ENCODE measurements at regions not wholly inside any gene's neighbourhood (a gene's known extent, or its start where the extent isn't known, plus 50 kb on each side); places are given as distances from the start of the nearest gene placed in this dataset.

DNA sequence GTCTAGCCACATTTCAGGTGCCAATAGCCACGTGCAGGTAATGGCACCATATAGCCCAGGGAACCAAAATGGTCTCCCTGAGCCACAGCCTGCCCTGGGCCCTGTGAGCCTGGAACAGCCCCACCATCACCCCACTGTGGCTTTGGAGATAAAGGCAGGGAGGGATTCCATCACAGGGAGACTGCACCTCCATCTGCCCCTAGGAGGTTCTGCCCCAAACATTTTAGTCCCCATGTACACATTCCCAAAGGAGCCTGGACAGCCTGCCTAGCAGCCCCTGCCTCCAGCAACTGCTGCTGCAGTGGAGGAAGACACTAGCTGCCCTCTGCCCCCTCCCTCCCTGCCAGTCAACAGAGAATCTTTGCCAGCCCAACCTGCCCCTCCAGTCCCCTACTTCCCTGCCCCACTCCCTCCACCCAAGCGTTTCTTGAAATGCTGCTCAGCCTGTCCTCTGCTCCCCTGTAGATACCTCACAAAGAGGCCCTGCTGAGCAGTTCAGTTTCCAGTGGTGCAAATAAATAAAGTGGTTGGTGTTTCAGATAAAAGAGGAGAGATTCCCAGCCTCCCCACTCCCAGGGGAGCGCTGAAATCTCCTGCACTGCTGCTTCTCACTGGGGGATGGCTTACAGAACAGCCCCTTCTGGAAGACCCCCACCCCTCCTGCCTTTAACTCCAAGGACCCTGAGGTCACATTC, 921.8 kb downstream of the UQCRFS1 start:
- CTCF ChIA-PET, result no interaction called here
- Histone ChIP-seq H3K27ac (ENCODE audit: insufficient read depth, low read depth, low read length) (no peak overlapping the region), H3K36me3 (ENCODE audit: control insufficient read depth in 2 of 2, extremely low read depth in 1 of 2, insufficient read depth in 2 of 2, low read length in 2 of 2) (no peaks in the 10 kb centered on the region), H3K4me1 (ENCODE audit: control insufficient read depth, extremely low read depth, insufficient read depth, low read length) (peaks cover 22% of the 10 kb centered on the region), H3K9me1 (replicated peaks; ENCODE audit: control insufficient read depth, extremely low read depth, insufficient read depth, low read length) (no peaks in the 10 kb centered on the region), H3K9ac (replicated peaks; ENCODE audit: extremely low read depth, insufficient read depth, low read length) (no peak overlapping the region), H2AFZ (ENCODE audit: low read depth, low read length) (no peak overlapping the region), H3K27me3 (ENCODE audit: control insufficient read depth in 2 of 2, insufficient read depth in 2 of 2, low read length in 2 of 2) (no peaks in the 10 kb centered on the region), H3K4me3 (replicated peaks in 1 of 3; ENCODE audit: insufficient read depth in 1 of 3, low read depth in 1 of 3, low read length in 3 of 3) (no peak overlapping the region), H4K20me1 (replicated peaks; ENCODE audit: control insufficient read depth, extremely low read depth, insufficient read depth, low read length) (no peaks in the 10 kb centered on the region), H3K79me2 (ENCODE audit: control insufficient read depth, insufficient read depth, low read length) (no peaks in the 10 kb centered on the region), H3K4me2 (ENCODE audit: insufficient read depth, low read length) (no peak overlapping the region), H3K9me3 (replicated peaks; ENCODE audit: control insufficient read depth, insufficient read depth, low read length) (no peaks in the 10 kb centered on the region)
- intact Hi-C loops (cut with micrococcal nuclease), result loop anchor here (5.0 kb wide), 1 partner anchor 41 kb away; no protein-coding TSS in a partner anchor
- TF ChIP-seq, protein P1, sequence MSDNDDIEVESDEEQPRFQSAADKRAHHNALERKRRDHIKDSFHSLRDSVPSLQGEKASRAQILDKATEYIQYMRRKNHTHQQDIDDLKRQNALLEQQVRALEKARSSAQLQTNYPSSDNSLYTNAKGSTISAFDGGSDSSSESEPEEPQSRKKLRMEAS (IDR thresholded peaks at IDR 0.05; ENCODE audit: insufficient read depth, insufficient read length), result no peak
- TF ChIP-seq POLR2A (IDR thresholded peaks at IDR 0.05; ENCODE audit: low read depth, low read length) (no peak), EZH2 (IDR thresholded peaks at IDR 0.05; ENCODE audit: borderline replicate concordance, low read depth, low read length, severe bottlenecking) (no peak), POLR2AphosphoS5 (IDR thresholded peaks at IDR 0.05; ENCODE audit: insufficient read depth, low read depth, low read length) (no peak), FOS (IDR thresholded peaks at IDR 0.05; ENCODE audit: borderline replicate concordance, insufficient read depth, low read length) (no peak), JUN (IDR thresholded peaks at IDR 0.05; ENCODE audit: borderline replicate concordance, insufficient read depth, insufficient read length, low read depth) (no peak), MYC (IDR thresholded peaks at IDR 0.05; ENCODE audit: low read depth, low read length) (no peak), GATA2 (IDR thresholded peaks at IDR 0.05; ENCODE audit: insufficient read depth, insufficient read length, low read depth, low read length) (no peak)
- TF ChIP-seq, protein P2, sequence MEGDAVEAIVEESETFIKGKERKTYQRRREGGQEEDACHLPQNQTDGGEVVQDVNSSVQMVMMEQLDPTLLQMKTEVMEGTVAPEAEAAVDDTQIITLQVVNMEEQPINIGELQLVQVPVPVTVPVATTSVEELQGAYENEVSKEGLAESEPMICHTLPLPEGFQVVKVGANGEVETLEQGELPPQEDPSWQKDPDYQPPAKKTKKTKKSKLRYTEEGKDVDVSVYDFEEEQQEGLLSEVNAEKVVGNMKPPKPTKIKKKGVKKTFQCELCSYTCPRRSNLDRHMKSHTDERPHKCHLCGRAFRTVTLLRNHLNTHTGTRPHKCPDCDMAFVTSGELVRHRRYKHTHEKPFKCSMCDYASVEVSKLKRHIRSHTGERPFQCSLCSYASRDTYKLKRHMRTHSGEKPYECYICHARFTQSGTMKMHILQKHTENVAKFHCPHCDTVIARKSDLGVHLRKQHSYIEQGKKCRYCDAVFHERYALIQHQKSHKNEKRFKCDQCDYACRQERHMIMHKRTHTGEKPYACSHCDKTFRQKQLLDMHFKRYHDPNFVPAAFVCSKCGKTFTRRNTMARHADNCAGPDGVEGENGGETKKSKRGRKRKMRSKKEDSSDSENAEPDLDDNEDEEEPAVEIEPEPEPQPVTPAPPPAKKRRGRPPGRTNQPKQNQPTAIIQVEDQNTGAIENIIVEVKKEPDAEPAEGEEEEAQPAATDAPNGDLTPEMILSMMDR (IDR thresholded peaks at IDR 0.05; ENCODE audit: extremely low read depth in 1 of 2, insufficient read depth in 1 of 2, low read depth in 1 of 2, low read length in 2 of 2), result no peak
- POLR2A ChIA-PET, result no interaction called here
- BruUV-seq (replicated peaks), result no TSS peak
- DNase-seq (ENCODE audit: low read depth, low spot score), result no peak
- FAIRE-seq, result no peak
- dilution Hi-C loops (cut with MboI; ENCODE audit: extremely low pct_ligation_motif_present, low sequenced_read_pairs), result no loop called here

Measured in endothelial cell of umbilical vein (primary cell).